SU-DHL-6 (cell line): ENCODE measurements at regions not wholly inside any gene's neighbourhood (a gene's known extent, or its start where the extent isn't known, plus 50 kb on each side); places are given as distances from the start of the nearest gene placed in this dataset.

Experiments
- EZH2phosphoT487 ChIP-seq: fragments of 200-600 bp; sonication (generic), shearing (Covaris generic); conservative IDR thresholded peaks from 2 replicates; pipeline ENCODE4 v1.6.1; 2018; ENCODE audit warnings: mild to moderate bottlenecking, antibody characterized with exemption, low read length, moderate library complexity, mixed read lengths
- TF ChIP-seq, protein P1 (sequence below): fragments of 200-600 bp; sonication (generic); IDR thresholded peaks from one replicate; pipeline ENCODE4 v1.5.1; 2017; ENCODE audit warnings: antibody characterized with exemption, mild to moderate bottlenecking, low read length, moderate library complexity; ENCODE audit not compliant: insufficient read depth, poor library complexity, severe bottlenecking

DNA sequence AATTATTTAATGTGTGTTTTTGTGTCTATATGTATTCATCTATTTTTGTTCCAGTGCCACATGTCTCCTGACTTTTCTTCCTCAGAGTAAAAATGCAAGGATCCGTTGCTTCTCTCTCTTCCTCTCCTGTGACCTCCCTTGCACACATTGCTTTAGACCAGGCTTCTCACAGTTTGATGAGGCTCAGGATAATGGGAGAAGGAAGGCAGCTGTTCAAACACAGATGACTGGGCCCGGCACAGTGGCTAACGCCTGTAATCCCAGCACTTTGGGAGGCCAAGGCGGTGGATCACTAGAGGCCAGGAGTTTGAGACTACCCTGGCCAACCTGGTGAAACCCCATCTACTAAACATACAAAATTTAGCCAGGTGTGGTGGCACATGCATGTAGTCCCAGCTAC is 241.9 kb downstream of the SAMD5 start:
- TF ChIP-seq, protein P1, sequence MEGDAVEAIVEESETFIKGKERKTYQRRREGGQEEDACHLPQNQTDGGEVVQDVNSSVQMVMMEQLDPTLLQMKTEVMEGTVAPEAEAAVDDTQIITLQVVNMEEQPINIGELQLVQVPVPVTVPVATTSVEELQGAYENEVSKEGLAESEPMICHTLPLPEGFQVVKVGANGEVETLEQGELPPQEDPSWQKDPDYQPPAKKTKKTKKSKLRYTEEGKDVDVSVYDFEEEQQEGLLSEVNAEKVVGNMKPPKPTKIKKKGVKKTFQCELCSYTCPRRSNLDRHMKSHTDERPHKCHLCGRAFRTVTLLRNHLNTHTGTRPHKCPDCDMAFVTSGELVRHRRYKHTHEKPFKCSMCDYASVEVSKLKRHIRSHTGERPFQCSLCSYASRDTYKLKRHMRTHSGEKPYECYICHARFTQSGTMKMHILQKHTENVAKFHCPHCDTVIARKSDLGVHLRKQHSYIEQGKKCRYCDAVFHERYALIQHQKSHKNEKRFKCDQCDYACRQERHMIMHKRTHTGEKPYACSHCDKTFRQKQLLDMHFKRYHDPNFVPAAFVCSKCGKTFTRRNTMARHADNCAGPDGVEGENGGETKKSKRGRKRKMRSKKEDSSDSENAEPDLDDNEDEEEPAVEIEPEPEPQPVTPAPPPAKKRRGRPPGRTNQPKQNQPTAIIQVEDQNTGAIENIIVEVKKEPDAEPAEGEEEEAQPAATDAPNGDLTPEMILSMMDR = no peak
- no peak for TF ChIP-seq EZH2phosphoT487
